ENCODE measurements at regions not wholly inside any gene's neighbourhood (a gene's known extent, or its start where the extent isn't known, plus 50 kb on each side); places are given as distances from the start of the nearest gene placed in this dataset.

DNA sequence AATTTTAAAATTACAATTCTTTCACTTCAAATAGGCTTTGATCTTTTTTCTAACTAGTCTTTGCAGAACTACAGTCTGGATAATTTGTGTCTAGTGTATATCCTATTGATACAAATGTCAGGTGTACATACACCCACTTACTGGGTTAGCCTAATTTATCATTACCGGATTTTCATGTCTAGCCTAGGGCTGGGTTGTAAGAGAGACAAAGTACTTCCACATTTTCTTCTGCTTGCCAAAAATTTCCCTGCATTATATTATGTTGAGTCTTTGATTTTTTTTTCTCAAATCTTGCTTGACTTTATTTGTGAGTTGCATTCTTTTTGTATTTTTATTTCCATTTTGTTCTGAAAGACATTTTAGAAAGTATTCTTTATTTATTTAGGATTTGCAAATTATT is 284.8 kb upstream of the FZD8 start:
- SMC1A ChIA-PET (ENCODE audit: uncharacterized antibody, unreplicated experiment), result no interaction called here
- Histone ChIP-seq H3K36me3 (ENCODE audit: control insufficient read depth in 2 of 2, insufficient read depth in 2 of 2, low read length in 1 of 2) (no peaks in the 10 kb centered on the region), H2AFZ (ENCODE audit: control insufficient read depth, low read depth, low read length) (no peak overlapping the region), H3K4me2 (ENCODE audit: control insufficient read depth, insufficient read depth) (no peak overlapping the region), H3K9me3 (replicated peaks; ENCODE audit: control insufficient read depth, insufficient read depth, low read length) (no peaks in the 10 kb centered on the region), H3K79me2 (ENCODE audit: control insufficient read depth, insufficient read depth, low read length) (no peaks in the 10 kb centered on the region), H3K9ac (ENCODE audit: control insufficient read depth, insufficient read depth, low read length) (no peak overlapping the region), H3K4me3 (no peak overlapping the region), H3K4me1 (ENCODE audit: control insufficient read depth, insufficient read depth, low read length) (no peaks in the 10 kb centered on the region), H3K27ac (ENCODE audit: control insufficient read depth, insufficient read depth) (no peak overlapping the region), H4K20me1 (ENCODE audit: control insufficient read depth, insufficient read depth) (no peaks in the 10 kb centered on the region), H3K27me3 (replicated peaks in 1 of 2; ENCODE audit: control insufficient read depth in 2 of 2, insufficient read depth in 2 of 2, low read length in 1 of 2) (no peaks in the 10 kb centered on the region)
- ATAC-seq (no peak), FAIRE-seq (no peak), DNase-seq (ENCODE audit: low read depth, low spot score) (no peak)
- in situ Hi-C loops (cut with MboI) (no loop called here), intact Hi-C loops (cut with micrococcal nuclease; ENCODE audit: unreplicated experiment) (no loop called here)
- CTCF ChIA-PET, result interaction anchor here (0.7 to 1.5 kb wide), 2 partner anchors 14 to 998 kb away, joined by 3 read pairs; no protein-coding TSS in a partner anchor
- no TSS peak for BruUV-seq (replicated peaks)
- RAD21 ChIA-PET (ENCODE audit: unreplicated experiment), result no interaction called here
- WGBS (ENCODE audit: insufficient coverage, insufficient replicate concordance, low lambda C conversion rate, missing lambda C conversion rate), result 42% methylated on average over 1 of the region's 1 CpG
- TF ChIP-seq BRCA1 (IDR thresholded peaks at IDR 0.05; ENCODE audit: low read depth, low read length) (no peak), SP1 (IDR thresholded peaks at IDR 0.05; ENCODE audit: low read depth, low read length) (no peak), ZSCAN29 (IDR thresholded peaks at IDR 0.05) (no peak), POU2F2 (IDR thresholded peaks at IDR 0.05; ENCODE audit: borderline replicate concordance, low read depth, low read length) (no peak), HDAC6 (IDR thresholded peaks at IDR 0.05; ENCODE audit: unreplicated experiment) (no peak), SMAD1 (IDR thresholded peaks at IDR 0.05; ENCODE audit: low read depth, partially characterized antibody) (no peak), NFXL1 (IDR thresholded peaks at IDR 0.05; ENCODE audit: borderline replicate concordance) (no peak), KDM1A (IDR thresholded peaks at IDR 0.05; ENCODE audit: borderline replicate concordance) (no peak), PAX8 (IDR thresholded peaks at IDR 0.05) (no peak), CHD2 (IDR thresholded peaks at IDR 0.05; ENCODE audit: borderline replicate concordance, low read depth, low read length) (no peak)
- TF ChIP-seq, protein P1, sequence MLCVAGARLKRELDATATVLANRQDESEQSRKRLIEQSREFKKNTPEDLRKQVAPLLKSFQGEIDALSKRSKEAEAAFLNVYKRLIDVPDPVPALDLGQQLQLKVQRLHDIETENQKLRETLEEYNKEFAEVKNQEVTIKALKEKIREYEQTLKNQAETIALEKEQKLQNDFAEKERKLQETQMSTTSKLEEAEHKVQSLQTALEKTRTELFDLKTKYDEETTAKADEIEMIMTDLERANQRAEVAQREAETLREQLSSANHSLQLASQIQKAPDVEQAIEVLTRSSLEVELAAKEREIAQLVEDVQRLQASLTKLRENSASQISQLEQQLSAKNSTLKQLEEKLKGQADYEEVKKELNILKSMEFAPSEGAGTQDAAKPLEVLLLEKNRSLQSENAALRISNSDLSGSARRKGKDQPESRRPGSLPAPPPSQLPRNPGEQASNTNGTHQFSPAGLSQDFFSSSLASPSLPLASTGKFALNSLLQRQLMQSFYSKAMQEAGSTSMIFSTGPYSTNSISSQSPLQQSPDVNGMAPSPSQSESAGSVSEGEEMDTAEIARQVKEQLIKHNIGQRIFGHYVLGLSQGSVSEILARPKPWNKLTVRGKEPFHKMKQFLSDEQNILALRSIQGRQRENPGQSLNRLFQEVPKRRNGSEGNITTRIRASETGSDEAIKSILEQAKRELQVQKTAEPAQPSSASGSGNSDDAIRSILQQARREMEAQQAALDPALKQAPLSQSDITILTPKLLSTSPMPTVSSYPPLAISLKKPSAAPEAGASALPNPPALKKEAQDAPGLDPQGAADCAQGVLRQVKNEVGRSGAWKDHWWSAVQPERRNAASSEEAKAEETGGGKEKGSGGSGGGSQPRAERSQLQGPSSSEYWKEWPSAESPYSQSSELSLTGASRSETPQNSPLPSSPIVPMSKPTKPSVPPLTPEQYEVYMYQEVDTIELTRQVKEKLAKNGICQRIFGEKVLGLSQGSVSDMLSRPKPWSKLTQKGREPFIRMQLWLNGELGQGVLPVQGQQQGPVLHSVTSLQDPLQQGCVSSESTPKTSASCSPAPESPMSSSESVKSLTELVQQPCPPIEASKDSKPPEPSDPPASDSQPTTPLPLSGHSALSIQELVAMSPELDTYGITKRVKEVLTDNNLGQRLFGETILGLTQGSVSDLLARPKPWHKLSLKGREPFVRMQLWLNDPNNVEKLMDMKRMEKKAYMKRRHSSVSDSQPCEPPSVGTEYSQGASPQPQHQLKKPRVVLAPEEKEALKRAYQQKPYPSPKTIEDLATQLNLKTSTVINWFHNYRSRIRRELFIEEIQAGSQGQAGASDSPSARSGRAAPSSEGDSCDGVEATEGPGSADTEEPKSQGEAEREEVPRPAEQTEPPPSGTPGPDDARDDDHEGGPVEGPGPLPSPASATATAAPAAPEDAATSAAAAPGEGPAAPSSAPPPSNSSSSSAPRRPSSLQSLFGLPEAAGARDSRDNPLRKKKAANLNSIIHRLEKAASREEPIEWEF (IDR thresholded peaks at IDR 0.05; ENCODE audit: insufficient replicate concordance, low read depth, low read length), result no peak
- POLR2A ChIA-PET, result no interaction called here
